WTC11 (cell line): ENCODE measurements at regions not wholly inside any gene's neighbourhood (a gene's known extent, or its start where the extent isn't known, plus 50 kb on each side); places are given as distances from the start of the nearest gene placed in this dataset.

Experiments used
- ATAC-seq: fragments of 200-7000 bp; cut with Tn5 transposase; 2 replicates; pipeline ENCODE4 v1.10.0; 2021; ENCODE audit warnings: mild to moderate bottlenecking, moderate library complexity
- CTCF ChIA-PET: fragments of 300-600 bp; sonication (Branson Sonifier 250); formaldehyde crosslinking; loops from one replicate; lab custom pipeline; 2021; ENCODE audit warnings: antibody characterized with exemption; lab: Charles Lee
- POLR2A ChIA-PET: fragments of 350-600 bp; sonication (Branson Sonifier 250); formaldehyde crosslinking; loops from one replicate; lab custom pipeline; 2021; ENCODE audit warnings: antibody characterized with exemption; lab: Charles Lee
- DNase-seq: peaks from one replicate; pipeline ENCODE4 v3.0.0; 2021; ENCODE audit warnings: low spot score
- H3K27ac Mint-ChIP-seq: 2 replicates; pipeline ENCODE4 v1.8.0; 2021; ENCODE audit warnings: mixed read lengths
- H3K27me3 Mint-ChIP-seq: 2 replicates; pipeline ENCODE4 v1.8.0; 2021; ENCODE audit warnings: low read depth, mild to moderate bottlenecking, moderate library complexity, mixed read lengths
- H3K36me3 Mint-ChIP-seq: 2 replicates; pipeline ENCODE4 v1.8.0; 2021; ENCODE audit warnings: mixed read lengths
- H3K4me1 Mint-ChIP-seq: 2 replicates; pipeline ENCODE4 v1.8.0; 2022; ENCODE audit warnings: mixed read lengths
- H3K4me3 Mint-ChIP-seq: 2 replicates; pipeline ENCODE4 v1.8.0; 2021; ENCODE audit warnings: mild to moderate bottlenecking, moderate library complexity, mixed read lengths
- H3K9me3 Mint-ChIP-seq: 2 replicates; pipeline ENCODE4 v1.8.0; 2021; ENCODE audit warnings: mixed read lengths
- CBFB ChIP-seq: sonication (generic); formaldehyde crosslinking; IDR thresholded peaks from 2 replicates; pipeline ENCODE4 v1.8.1; 2022; ENCODE audit warnings: mild to moderate bottlenecking, low read depth, missing genetic modification reagents
- EMX1 ChIP-seq: fragments of 250-450 bp; sonication (Bioruptor Pico); IDR thresholded peaks from 2 replicates; pipeline ENCODE4 v1.8.0; 2021; ENCODE audit warnings: mild to moderate bottlenecking
- ESRRA ChIP-seq: sonication (generic); formaldehyde crosslinking; IDR thresholded peaks from 2 replicates; pipeline ENCODE4 v1.8.1; 2022; ENCODE audit warnings: mild to moderate bottlenecking, missing genetic modification reagents, borderline replicate concordance
- FOXK1 ChIP-seq: sonication (generic); formaldehyde crosslinking; IDR thresholded peaks from 2 replicates; pipeline ENCODE4 v1.8.0; 2022; ENCODE audit warnings: mild to moderate bottlenecking, moderate library complexity, missing genetic modification reagents
- GTF2I ChIP-seq: fragments of 250-450 bp; sonication (Bioruptor Pico); conservative IDR thresholded peaks from 2 replicates; pipeline ENCODE4 v1.4.0; 2021; ENCODE audit warnings: mild to moderate bottlenecking
- JAZF1 ChIP-seq: fragments of 250-450 bp; sonication (Bioruptor Pico); IDR thresholded peaks from 2 replicates; pipeline ENCODE4 v1.9.0; 2021; ENCODE audit warnings: moderate library complexity, mild to moderate bottlenecking, inconsistent platforms
- NFYB ChIP-seq: sonication (generic); formaldehyde crosslinking; conservative IDR thresholded peaks from 2 replicates; pipeline ENCODE4 v1.8.0; 2022; ENCODE audit warnings: low read depth, missing genetic modification reagents
- OVOL2 ChIP-seq: fragments of 250-450 bp; sonication (Bioruptor Pico); IDR thresholded peaks from 2 replicates; pipeline ENCODE4 v1.9.0; 2021; ENCODE audit warnings: mild to moderate bottlenecking, borderline replicate concordance
- SP1 ChIP-seq: sonication (generic); formaldehyde crosslinking; conservative IDR thresholded peaks from 2 replicates; pipeline ENCODE4 v1.8.1; 2022; ENCODE audit warnings: missing genetic modification reagents
- TCF7 ChIP-seq: sonication (generic); formaldehyde crosslinking; IDR thresholded peaks from 2 replicates; pipeline ENCODE4 v1.8.0; 2022; ENCODE audit warnings: mild to moderate bottlenecking, low read depth, missing genetic modification reagents, moderate library complexity
- ZNF121 ChIP-seq: sonication (generic); formaldehyde crosslinking; IDR thresholded peaks from 2 replicates; pipeline ENCODE4 v1.8.0; 2023; ENCODE audit warnings: missing genetic modification reagents
- ZNF416 ChIP-seq: fragments of 250-450 bp; sonication (Bioruptor Pico); IDR thresholded peaks from 2 replicates; pipeline ENCODE4 v1.9.0; 2021; ENCODE audit warnings: mild to moderate bottlenecking, inconsistent platforms
- TF ChIP-seq, protein P1 (sequence below): sonication (generic); formaldehyde crosslinking; conservative IDR thresholded peaks from 2 replicates; pipeline ENCODE4 v1.8.1; 2022; ENCODE audit warnings: mild to moderate bottlenecking, missing genetic modification reagents
- TF ChIP-seq, protein P2 (sequence below): sonication (generic); formaldehyde crosslinking; IDR thresholded peaks from 2 replicates; pipeline ENCODE4 v1.8.0; 2022; ENCODE audit warnings: mild to moderate bottlenecking, missing genetic modification reagents
- TF ChIP-seq, protein P3 (sequence below): fragments of 250-450 bp; sonication (Bioruptor Pico); IDR thresholded peaks from 2 replicates; pipeline ENCODE4 v1.9.0; 2021; ENCODE audit warnings: mild to moderate bottlenecking
- TF ChIP-seq, protein P4 (sequence below): sonication (generic); formaldehyde crosslinking; IDR thresholded peaks from 2 replicates; pipeline ENCODE4 v1.8.1; 2023; ENCODE audit warnings: mild to moderate bottlenecking, missing genetic modification reagents
- TF ChIP-seq, protein P5 (sequence below): sonication (generic); formaldehyde crosslinking; IDR thresholded peaks from 2 replicates; pipeline ENCODE4 v1.8.1; 2022; ENCODE audit warnings: low read depth, mild to moderate bottlenecking, moderate library complexity, missing genetic modification reagents, borderline replicate concordance

DNA sequence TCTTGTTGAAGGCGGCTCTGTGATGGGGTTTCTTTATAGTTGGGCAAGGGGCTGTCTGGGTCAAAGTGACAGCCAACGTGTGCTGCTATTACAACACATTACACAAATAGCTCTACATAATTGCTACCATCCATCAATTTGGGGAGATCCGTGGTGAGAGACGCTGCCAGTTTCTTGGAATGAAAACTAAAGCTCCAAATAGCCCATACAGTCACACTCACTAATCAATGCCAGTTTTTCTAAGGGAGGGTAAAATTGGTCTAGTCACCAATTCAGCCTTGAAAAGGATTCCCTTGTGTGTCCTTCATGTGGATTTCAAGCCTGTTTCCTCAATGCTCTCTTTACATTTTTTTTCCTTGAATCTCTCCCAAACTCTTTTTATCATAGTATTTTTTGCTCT lies 343.3 kb upstream of the KLF4 start:
- no peak overlapping the region for H3K4me3 Mint-ChIP-seq
- no peaks in the 10 kb centered on the region for H3K36me3 Mint-ChIP-seq
- no peaks in the 10 kb centered on the region for H3K27me3 Mint-ChIP-seq
- peaks cover 8% of the 10 kb centered on the region; the same call in 1 of the 2 replicates for H3K9me3 Mint-ChIP-seq
- ATAC-seq, result no peak
- no peak overlapping the region for H3K27ac Mint-ChIP-seq
- TF ChIP-seq, protein P1, sequence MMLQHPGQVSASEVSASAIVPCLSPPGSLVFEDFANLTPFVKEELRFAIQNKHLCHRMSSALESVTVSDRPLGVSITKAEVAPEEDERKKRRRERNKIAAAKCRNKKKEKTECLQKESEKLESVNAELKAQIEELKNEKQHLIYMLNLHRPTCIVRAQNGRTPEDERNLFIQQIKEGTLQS (CRISPR knock-in tag), result no peak
- no peak for TF ChIP-seq CBFB
- TF ChIP-seq, protein P2, sequence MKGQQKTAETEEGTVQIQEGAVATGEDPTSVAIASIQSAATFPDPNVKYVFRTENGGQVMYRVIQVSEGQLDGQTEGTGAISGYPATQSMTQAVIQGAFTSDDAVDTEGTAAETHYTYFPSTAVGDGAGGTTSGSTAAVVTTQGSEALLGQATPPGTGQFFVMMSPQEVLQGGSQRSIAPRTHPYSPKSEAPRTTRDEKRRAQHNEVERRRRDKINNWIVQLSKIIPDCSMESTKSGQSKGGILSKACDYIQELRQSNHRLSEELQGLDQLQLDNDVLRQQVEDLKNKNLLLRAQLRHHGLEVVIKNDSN (CRISPR knock-in tag), result no peak
- no peak for TF ChIP-seq TCF7 (CRISPR knock-in tag)
- ChIA-PET POLR2A (interaction anchor here (0.5 kb wide), 1 partner anchor 99 kb away, joined by 8 read pairs; no protein-coding TSS in a partner anchor), CTCF (no interaction called here)
- H3K4me1 Mint-ChIP-seq, result no peaks in the 10 kb centered on the region
- DNase-seq, result no peak

DNA sequence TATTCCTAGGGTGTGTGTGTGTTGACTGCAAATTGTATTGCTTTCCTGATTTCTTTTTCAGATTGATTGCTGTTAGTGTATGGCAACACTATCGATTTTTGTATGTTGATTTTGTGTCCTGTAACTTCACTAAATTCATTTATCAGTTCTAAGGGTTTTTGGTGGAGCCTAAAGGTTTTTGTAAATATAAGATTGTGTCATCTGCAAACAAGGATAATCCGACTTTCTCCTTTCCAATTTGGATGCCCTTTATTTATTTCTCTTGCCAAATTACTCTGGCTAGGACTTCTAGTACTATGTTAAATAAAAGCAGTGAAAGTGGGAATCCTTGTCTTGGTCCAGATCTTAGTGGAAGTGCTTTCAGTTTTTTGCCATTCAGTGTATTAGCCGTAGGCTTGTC lies 340.9 kb upstream of the KLF4 start:
- ChIA-PET CTCF (no interaction called here), POLR2A (no interaction called here)
- TF ChIP-seq ZNF121 (CRISPR knock-in tag) (no peak), EMX1 (no peak), ZNF416 (CRISPR knock-in tag) (no peak), NFYB (CRISPR knock-in tag) (no peak), TCF7 (CRISPR knock-in tag) (no peak), GTF2I (CRISPR knock-in tag) (no peak), JAZF1 (no peak), OVOL2 (no peak), SP1 (CRISPR knock-in tag) (no peak), FOXK1 (CRISPR knock-in tag) (no peak), ESRRA (no peak)
- TF ChIP-seq, protein P3, sequence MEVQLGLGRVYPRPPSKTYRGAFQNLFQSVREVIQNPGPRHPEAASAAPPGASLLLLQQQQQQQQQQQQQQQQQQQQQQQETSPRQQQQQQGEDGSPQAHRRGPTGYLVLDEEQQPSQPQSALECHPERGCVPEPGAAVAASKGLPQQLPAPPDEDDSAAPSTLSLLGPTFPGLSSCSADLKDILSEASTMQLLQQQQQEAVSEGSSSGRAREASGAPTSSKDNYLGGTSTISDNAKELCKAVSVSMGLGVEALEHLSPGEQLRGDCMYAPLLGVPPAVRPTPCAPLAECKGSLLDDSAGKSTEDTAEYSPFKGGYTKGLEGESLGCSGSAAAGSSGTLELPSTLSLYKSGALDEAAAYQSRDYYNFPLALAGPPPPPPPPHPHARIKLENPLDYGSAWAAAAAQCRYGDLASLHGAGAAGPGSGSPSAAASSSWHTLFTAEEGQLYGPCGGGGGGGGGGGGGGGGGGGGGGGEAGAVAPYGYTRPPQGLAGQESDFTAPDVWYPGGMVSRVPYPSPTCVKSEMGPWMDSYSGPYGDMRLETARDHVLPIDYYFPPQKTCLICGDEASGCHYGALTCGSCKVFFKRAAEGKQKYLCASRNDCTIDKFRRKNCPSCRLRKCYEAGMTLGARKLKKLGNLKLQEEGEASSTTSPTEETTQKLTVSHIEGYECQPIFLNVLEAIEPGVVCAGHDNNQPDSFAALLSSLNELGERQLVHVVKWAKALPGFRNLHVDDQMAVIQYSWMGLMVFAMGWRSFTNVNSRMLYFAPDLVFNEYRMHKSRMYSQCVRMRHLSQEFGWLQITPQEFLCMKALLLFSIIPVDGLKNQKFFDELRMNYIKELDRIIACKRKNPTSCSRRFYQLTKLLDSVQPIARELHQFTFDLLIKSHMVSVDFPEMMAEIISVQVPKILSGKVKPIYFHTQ, result no peak
- TF ChIP-seq, protein P4, sequence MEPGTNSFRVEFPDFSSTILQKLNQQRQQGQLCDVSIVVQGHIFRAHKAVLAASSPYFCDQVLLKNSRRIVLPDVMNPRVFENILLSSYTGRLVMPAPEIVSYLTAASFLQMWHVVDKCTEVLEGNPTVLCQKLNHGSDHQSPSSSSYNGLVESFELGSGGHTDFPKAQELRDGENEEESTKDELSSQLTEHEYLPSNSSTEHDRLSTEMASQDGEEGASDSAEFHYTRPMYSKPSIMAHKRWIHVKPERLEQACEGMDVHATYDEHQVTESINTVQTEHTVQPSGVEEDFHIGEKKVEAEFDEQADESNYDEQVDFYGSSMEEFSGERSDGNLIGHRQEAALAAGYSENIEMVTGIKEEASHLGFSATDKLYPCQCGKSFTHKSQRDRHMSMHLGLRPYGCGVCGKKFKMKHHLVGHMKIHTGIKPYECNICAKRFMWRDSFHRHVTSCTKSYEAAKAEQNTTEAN, result no peak
- no peak for ATAC-seq
- no peaks in the 10 kb centered on the region for H3K4me1 Mint-ChIP-seq
- no peaks in the 10 kb centered on the region for H3K36me3 Mint-ChIP-seq
- DNase-seq, result no peak
- H3K27ac Mint-ChIP-seq, result no peak overlapping the region
- peaks cover 8% of the 10 kb centered on the region; the same call in 1 of the 2 replicates for H3K9me3 Mint-ChIP-seq
- H3K4me3 Mint-ChIP-seq, result no peak overlapping the region
- no peaks in the 10 kb centered on the region for H3K27me3 Mint-ChIP-seq

DNA sequence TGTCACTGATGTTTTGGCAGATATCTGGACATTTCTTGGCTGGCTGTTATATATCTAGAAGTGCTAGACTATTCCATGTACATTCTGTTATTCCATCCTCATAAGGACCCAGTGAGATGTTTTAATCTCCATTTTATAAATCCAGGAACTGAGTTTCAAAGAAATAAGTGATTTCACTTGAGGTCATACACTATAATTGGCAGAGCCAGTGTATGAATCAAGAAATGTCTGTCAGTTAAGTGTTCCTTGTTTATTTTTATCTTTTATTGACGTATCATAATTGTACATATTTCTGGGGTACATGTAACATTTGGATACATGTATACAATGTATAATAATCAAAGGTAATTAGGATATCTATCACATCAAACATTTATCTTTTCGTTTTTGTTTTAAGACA lies 338.3 kb upstream of the KLF4 start:
- Mint-ChIP-seq H3K4me1 (no peaks in the 10 kb centered on the region), H3K36me3 (no peaks in the 10 kb centered on the region), H3K9me3 (peaks cover 8% of the 10 kb centered on the region; the same call in 1 of the 2 replicates), H3K4me3 (no peak overlapping the region), H3K27ac (no peak overlapping the region), H3K27me3 (no peaks in the 10 kb centered on the region)
- no peak for DNase-seq
- TF ChIP-seq, protein P5, sequence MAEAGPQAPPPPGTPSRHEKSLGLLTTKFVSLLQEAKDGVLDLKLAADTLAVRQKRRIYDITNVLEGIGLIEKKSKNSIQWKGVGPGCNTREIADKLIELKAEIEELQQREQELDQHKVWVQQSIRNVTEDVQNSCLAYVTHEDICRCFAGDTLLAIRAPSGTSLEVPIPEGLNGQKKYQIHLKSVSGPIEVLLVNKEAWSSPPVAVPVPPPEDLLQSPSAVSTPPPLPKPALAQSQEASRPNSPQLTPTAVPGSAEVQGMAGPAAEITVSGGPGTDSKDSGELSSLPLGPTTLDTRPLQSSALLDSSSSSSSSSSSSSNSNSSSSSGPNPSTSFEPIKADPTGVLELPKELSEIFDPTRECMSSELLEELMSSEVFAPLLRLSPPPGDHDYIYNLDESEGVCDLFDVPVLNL (CRISPR knock-in tag), result no peak
- TF ChIP-seq, protein P3, result no peak
- POLR2A ChIA-PET, result interaction anchor here (0.6 kb wide), 1 partner anchor 27 kb away, joined by 5 read pairs; no protein-coding TSS in a partner anchor
- CTCF ChIA-PET, result no interaction called here
- no peak for ATAC-seq
